Esophagus squamous epithelium (tissue), 5 donors: ENCODE measurements at regions not wholly inside any gene's neighbourhood (a gene's known extent, or its start where the extent isn't known, plus 50 kb on each side); places are given as distances from the start of the nearest gene placed in this dataset.
"Not testable (repeated sequence)": the region's sequence is repeated elsewhere in the genome, so short reads cannot be mapped to it uniquely, and the experiment has no call there.

Experiments
- DNase-seq: peaks from one replicate; lab custom pipeline; 2025; lab: John Stamatoyannopoulos, UW
- H3K27ac ChIP-seq, 4 donors: fragments of 200-600 bp; sonication (generic); one replicate each; pipeline ENCODE4 v1.5.1; 2016 to 2019; ENCODE audit warnings: mild to moderate bottlenecking in 1 of 4
- H3K27me3 ChIP-seq, 4 donors: fragments of 200-600 bp; sonication (generic); 1 replicate in 3 of 4; 2 replicates in 1 of 4; pipeline versions ENCODE4 v1.5.1 to v1.6.0; 2017 to 2021; ENCODE audit warnings: antibody characterized with exemption in 1 of 4
- H3K36me3 ChIP-seq, 3 donors: fragments of 200-600 bp; sonication (generic); one replicate each; pipeline ENCODE4 v1.5.1; 2016 to 2019
- H3K4me1 ChIP-seq, 3 donors: fragments of 200-600 bp; sonication (generic); one replicate each; pipeline ENCODE4 v1.5.1; 2017 to 2019
- H3K4me3 ChIP-seq, 4 donors: fragments of 200-600 bp; sonication (generic); 1 replicate in 3 of 4; 2 replicates in 1 of 4; pipeline ENCODE4 v1.5.1; 2016 to 2019; ENCODE audit warnings: mild to moderate bottlenecking in 2 of 4, moderate library complexity in 1 of 4
- H3K9me3 ChIP-seq, 3 donors: fragments of 200-600 bp; sonication (generic); one replicate each; pipeline ENCODE4 v1.5.1; 2016 to 2019
- POLR2A ChIP-seq, 4 donors: fragments of 450-650 bp; IDR thresholded peaks; one replicate each; pipeline ENCODE4 v1.6.1; 2017; ENCODE audit warnings: antibody characterized with exemption in 4 of 4, mild to moderate bottlenecking in 4 of 4, moderate library complexity in 3 of 4
- WGBS, 2 donors: methylation state at CpG; one replicate each; pipeline ENCODE4 v1.1.5; 2018; 5-methylcytosine and 5-hydroxymethylcytosine counted together
- intact Hi-C: fragments of 100-400 bp; cut with DNase I; formaldehyde crosslinking; loops from one replicate; pipeline ENCODE4 v1.15.0; 2022
- TF ChIP-seq, protein P1 (sequence below), 6 experiments: fragments of 450-650 bp in 4 of 6; fragments of 200-600 bp in 2 of 6; sonication (generic) in 2 of 6; IDR thresholded peaks; one replicate each; pipeline ENCODE4 v1.5.1; 2016 to 2019; ENCODE audit warnings: antibody characterized with exemption in 6 of 6, mild to moderate bottlenecking in 4 of 6, moderate library complexity in 4 of 6
- donor health status: DM: yes; HTN: yes; CAD: no.

DNA sequence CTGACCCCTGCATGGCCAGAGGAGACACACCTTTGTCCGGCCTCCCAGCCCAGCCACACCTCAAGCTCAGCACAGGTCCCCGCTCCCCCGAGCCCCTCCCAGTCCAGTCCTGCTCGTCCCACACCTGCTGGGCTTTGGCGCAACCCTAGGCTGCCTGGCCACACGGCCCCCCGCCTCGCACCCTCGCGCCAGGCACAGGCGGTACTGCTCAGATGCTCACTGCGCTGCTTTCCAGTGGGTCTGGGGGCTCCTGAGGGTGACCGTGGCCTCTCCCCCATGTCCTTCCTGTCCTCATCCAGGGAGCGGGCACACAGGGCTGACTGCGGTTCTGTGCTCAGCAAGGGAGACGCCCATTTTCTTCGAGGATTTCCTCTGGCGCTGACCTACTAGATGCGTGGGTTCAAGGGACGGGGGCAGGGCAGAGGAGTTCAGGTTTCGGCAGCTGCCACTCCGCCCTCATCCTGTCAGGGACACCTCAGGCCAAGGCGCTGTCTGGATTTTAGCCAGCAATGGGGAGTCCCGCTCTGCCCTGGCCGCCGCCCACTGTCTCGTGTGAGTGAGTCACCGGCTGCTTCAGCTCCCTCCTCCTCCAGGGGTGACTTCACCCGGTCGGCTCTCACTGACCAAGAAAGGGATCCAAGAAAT lies 118.0 kb upstream of the ZNF469 start:
- no peak for TF ChIP-seq POLR2A (IDR thresholded peaks at IDR 0.05)
- TF ChIP-seq, protein P1, sequence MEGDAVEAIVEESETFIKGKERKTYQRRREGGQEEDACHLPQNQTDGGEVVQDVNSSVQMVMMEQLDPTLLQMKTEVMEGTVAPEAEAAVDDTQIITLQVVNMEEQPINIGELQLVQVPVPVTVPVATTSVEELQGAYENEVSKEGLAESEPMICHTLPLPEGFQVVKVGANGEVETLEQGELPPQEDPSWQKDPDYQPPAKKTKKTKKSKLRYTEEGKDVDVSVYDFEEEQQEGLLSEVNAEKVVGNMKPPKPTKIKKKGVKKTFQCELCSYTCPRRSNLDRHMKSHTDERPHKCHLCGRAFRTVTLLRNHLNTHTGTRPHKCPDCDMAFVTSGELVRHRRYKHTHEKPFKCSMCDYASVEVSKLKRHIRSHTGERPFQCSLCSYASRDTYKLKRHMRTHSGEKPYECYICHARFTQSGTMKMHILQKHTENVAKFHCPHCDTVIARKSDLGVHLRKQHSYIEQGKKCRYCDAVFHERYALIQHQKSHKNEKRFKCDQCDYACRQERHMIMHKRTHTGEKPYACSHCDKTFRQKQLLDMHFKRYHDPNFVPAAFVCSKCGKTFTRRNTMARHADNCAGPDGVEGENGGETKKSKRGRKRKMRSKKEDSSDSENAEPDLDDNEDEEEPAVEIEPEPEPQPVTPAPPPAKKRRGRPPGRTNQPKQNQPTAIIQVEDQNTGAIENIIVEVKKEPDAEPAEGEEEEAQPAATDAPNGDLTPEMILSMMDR (IDR thresholded peaks at IDR 0.05), result no peak
- H3K4me1 ChIP-seq, result peaks cover 11 to 44% (median 15%) of the 10 kb centered on the region in 3 donors
- no peaks in the 10 kb centered on the region for H3K9me3 ChIP-seq
- H3K36me3 ChIP-seq, result no peaks in the 10 kb centered on the region
- peak overlapping the region; percentile 26 to 58 (median 40) for H3K27ac ChIP-seq
- intact Hi-C loops, result no loop called here
- 12 to 56% methylated on average over 5 to 12 of the region's 30 CpGs for WGBS, 2 donors
- peak; percentile 35 for DNase-seq
- H3K27me3 ChIP-seq, result peaks cover 0 to 43% (median 0%) of the 10 kb centered on the region in 4 donors
- peak overlapping the region in 1 of 4 donors; percentile 37 for H3K4me3 ChIP-seq

DNA sequence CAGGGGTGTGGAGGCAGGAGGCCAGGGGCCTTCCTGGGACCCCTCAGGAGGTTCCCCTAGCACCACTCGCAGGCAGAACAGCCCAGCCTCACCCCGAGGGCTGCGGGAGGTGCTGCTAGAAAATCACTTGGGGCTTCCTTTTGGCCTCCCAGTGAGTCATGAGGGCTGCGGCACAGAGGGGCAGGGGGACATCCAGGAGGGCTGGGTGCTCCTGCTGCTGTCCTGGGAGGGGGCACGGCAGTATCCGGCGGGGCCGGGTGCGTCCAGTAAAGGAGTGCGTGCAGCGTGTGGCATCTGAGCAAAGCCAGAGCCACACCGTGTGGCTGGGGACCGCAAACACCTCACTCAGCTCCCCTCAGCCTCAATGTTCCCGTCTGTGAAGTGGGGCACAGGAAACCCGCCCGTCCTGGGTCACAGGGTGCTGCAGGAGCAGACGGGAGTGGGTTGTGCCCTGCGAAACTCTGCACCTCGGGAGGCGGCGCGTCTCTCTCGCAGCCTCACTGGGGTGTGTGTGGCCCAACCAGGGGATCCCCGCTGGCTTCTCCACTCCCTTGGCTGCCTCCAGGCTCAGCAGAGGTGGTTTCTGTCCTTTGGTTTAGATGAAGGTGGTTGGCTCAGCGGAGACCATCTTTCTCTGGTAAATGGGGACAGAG lies 117.3 kb upstream of the ZNF469 start:
- peaks cover 0 to 42% (median 0%) of the 10 kb centered on the region in 4 donors for H3K27me3 ChIP-seq
- peak overlapping the region in 2 of 4 donors; percentile 5 to 49 for H3K27ac ChIP-seq
- 37 to 60% methylated on average over 7 to 10 of the region's 25 CpGs for WGBS, 2 donors
- H3K4me3 ChIP-seq, result peak overlapping the region in 1 of 4 donors; percentile 37
- peaks cover 11 to 44% (median 15%) of the 10 kb centered on the region in 3 donors for H3K4me1 ChIP-seq
- H3K9me3 ChIP-seq, DNase-seq, H3K36me3 ChIP-seq, intact Hi-C loops: not testable (repeated sequence)

DNA sequence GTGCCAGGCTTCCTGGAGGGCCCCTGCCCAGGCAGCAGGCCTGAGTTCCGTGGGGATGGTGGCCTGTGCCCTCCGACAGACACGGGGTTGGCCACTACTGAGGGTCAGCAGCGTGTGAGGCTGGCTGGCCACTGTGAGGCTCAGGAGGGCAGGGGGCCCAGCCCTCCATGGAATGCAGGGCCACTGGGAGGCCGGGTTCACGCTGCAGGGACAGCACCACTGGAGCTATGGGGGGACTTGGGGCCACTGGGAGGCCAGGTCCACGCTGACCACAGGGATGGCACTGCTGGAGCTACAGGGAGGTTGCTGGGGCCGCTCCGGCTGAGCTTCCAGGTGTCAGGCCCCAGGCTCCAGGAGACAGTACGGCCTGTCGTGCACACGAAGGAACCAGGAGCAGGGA lies 116.7 kb upstream of the ZNF469 start:
- Histone ChIP-seq H3K27me3 (peaks cover 0 to 41% (median 0%) of the 10 kb centered on the region in 4 donors), H3K4me1 (peaks cover 11 to 44% (median 15%) of the 10 kb centered on the region in 3 donors)
- 100% methylated on average over 1 of the region's 12 CpGs; no CpG with 5 or more reads in 1 of the 2 donors for WGBS, 2 donors
- intact Hi-C loops, H3K36me3 ChIP-seq, H3K27ac ChIP-seq, H3K9me3 ChIP-seq, H3K4me3 ChIP-seq, DNase-seq: not testable (repeated sequence)

DNA sequence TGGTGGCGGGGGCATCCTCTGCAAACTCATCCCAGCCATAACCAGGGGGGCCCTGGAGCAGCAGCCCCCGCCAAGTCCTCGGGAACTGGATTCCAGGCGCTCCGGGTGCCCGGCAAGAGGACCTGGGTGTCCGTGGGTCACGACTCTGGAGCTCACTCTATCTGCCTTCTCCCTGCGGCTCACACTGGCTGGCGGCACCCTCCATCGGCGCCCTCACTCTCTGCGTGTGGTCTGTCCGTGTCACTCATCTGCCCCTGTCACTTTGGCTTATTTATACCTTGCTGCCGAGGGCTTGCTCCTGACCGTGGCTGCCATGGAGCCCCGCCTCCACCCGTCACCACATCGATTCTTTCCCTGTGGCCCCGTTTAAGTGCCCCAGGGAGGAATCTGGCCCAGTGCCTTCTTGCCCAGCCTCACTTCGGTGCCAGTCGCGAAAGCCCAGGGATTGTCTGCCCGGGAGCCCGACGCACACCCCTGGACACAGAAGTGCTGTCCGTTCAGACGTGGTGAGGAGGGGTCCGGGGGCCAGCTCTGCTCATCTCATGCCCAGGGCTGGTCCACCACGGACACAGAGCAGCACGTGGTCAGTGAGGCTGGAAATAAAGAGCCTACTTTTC lies 115.7 kb upstream of the ZNF469 start:
- H3K4me3 ChIP-seq, H3K27ac ChIP-seq, H3K9me3 ChIP-seq, intact Hi-C loops, DNase-seq, H3K36me3 ChIP-seq: not testable (repeated sequence)
- peaks cover 11 to 35% (median 12%) of the 10 kb centered on the region in 3 donors for H3K4me1 ChIP-seq
- 73 to 75% methylated on average over 13 to 15 of the region's 31 CpGs for WGBS, 2 donors
- peaks cover 0 to 37% (median 0%) of the 10 kb centered on the region in 4 donors for H3K27me3 ChIP-seq

DNA sequence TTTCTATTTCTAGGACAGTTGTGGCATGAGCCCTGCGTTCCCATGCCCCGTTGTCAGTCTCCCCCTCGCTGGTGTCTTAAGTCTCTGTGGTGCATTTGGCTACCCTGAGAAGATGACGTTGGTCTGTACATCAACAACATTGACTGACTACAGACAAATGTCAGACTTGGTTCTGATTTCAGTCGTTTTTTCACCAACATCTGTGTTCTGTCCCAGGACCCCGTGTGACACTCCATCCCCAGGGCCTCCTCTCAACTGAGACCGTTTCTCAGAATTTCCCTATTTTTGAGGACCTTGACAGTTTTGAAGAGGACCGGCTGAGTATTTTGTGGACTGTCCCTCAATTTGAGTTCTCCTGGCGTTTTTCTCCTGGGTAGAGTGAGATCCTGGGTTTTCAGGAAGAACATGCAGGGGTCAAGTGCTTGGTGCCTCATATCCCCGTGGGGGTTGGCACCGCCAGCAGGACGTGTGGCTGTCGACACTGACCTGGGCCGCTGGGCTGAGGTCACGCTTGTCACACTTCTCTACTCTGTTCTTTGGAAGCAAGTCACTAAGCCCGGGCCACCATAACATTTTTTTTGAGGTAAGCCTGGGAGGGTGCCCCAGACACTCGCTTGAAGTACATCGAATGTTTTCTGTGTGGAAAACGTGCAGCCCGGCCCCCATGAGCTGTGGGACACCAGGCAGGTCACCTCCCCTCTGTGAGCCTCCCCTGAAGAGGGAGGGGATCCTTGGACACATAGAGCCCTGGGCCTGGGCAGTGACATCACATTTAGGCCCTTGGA lies 114.4 kb upstream of the ZNF469 start:
- DNase-seq, H3K4me3 ChIP-seq, H3K27ac ChIP-seq, H3K9me3 ChIP-seq, intact Hi-C loops, H3K36me3 ChIP-seq: not testable (repeated sequence)
- 71 to 83% methylated on average over 15 to 18 of the region's 20 CpGs for WGBS, 2 donors
- H3K4me1 ChIP-seq, result peaks cover 11 to 27% (median 11%) of the 10 kb centered on the region in 3 donors
- peaks cover 0 to 37% (median 0%) of the 10 kb centered on the region in 4 donors for H3K27me3 ChIP-seq

DNA sequence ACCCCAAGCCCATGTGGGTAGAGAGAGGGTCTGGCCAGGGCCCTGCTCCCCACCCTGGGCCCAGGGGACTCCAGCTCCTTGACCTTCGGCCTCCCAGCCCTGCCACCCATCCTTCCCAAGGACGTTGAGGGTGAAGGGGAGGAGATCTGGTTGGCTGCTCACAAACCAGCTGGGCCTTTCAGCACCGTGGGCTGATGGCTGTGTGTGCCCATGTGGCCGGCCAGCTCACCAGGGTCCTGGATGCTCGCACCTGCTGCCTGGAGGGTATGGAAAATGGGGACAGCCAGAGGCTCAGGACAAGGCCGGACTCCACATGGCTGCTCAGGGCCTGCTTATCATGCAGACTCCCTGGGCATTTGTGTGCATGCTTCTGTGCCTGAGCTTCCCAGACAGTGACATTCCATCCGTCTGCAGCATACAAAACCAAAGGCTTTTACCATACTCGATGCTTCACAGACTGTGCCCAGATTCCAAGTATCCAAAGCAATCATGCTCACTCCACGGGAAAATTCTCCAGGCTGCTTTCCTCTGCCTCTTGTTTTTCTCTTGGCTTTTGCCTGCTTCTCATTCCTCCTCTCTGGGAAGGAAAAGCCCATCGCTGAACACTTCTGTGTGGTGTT lies 112.5 kb upstream of the ZNF469 start:
- H3K4me3 ChIP-seq, H3K27ac ChIP-seq, H3K4me1 ChIP-seq, DNase-seq, H3K9me3 ChIP-seq, intact Hi-C loops, H3K36me3 ChIP-seq: not testable (repeated sequence)
- H3K27me3 ChIP-seq, result peaks cover 0 to 38% (median 0%) of the 10 kb centered on the region in 4 donors
- WGBS, 2 donors, result 63 to 74% methylated on average over 5 to 8 of the region's 10 CpGs

DNA sequence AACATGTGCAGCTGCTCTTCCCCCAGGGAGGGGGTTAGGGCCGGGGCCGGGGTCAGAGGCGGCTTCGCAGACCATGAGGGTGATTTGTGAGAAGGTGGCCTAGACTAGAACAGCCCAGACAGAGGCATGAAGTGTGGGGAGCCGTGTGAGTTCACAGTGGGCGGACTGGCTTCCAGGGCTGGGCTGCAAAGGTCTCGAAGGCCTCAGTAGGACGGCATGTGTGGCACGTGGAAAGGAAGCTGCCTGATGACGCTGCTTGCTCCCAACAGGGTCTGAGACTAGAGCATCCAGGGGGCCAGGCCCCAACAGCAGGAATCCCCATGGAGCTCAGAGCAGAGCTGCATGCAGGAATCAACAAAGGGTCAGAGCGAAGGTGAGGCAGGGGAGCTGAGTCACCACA lies 111.5 kb upstream of the ZNF469 start:
- WGBS, 2 donors, result 84% methylated on average over 10 of the region's 11 CpGs; no CpG with 5 or more reads in 1 of the 2 donors
- DNase-seq, H3K4me3 ChIP-seq, H3K36me3 ChIP-seq, intact Hi-C loops, H3K4me1 ChIP-seq, H3K27ac ChIP-seq, H3K9me3 ChIP-seq: not testable (repeated sequence)
- peaks cover 0 to 32% (median 0%) of the 10 kb centered on the region in 4 donors for H3K27me3 ChIP-seq

DNA sequence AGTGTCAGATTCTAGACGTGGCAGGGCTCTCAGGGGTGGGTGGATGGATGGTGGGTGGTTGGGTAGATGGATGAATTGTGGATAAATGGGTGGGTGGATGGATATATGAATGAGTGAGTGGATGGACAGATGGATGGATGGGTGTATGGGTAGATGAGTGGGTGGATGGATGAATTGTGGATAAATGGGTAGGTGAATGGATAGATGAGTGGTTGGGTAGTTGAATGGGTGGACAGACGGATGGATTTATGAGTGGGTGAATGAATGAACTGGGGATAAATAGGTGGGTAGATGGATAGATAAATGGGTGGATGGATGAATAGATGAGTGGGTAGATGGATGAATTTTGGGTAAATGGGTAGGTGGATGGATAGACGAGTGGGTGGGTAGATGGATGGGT lies 111.0 kb upstream of the ZNF469 start:
- H3K27ac ChIP-seq, H3K4me1 ChIP-seq, DNase-seq, H3K9me3 ChIP-seq, intact Hi-C loops, H3K4me3 ChIP-seq, H3K36me3 ChIP-seq: not testable (repeated sequence)
- peaks cover 0 to 29% (median 0%) of the 10 kb centered on the region in 4 donors for H3K27me3 ChIP-seq
- 80 to 88% methylated on average over 3 of the region's 3 CpGs for WGBS, 2 donors

DNA sequence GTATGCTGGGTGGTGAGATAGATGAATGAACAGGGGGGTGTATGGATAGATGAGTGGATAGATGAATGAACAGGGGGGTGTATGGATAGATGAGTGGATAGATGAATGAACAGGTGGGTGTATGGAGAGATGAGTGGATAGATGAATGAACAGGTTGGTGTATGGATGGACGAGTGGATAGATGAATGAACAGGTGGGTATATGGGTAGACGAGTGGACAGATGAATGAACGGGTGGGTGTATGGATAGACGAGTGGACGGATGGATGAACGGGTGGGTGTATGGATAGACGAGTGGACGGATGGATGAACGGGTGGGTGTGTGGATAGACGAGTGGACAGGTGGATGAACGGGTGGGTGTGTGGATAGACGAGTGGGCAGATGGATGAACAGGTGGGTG lies 110.3 kb upstream of the ZNF469 start:
- DNase-seq, H3K4me1 ChIP-seq, H3K27ac ChIP-seq, intact Hi-C loops, H3K4me3 ChIP-seq, H3K9me3 ChIP-seq, H3K36me3 ChIP-seq: not testable (repeated sequence)
- peaks cover 0 to 22% (median 0%) of the 10 kb centered on the region in 4 donors for H3K27me3 ChIP-seq
- 87 to 89% methylated on average over 12 of the region's 12 CpGs for WGBS, 2 donors

DNA sequence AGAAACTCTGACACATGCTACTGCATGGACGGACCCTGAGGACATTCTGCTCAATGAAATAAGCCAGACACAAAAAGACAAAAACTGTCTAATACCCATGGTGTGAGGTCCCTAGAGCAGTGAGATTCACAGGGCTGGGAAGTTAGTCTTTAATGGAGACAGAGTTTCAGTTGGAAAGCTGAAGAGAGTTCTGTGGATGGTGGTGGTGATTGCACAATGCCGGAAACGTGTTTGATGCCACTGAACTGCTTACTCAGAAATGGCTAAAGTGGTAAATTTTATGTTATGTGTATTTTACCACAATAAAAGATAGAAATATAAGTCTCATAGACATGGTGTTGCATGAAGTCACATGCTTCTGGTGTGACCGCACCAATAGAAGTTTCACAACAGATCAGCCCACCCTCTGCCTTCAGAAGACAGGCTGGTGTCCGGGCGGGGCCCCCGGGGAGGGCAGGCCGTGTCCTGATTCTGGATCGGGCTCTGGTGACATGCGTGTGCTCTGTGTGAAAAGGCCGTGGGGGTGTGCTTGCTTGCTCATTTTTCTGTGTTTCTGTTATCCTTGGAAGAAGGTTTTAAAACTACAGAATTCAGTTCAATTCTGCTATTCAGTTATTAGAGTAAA lies 108.5 kb upstream of the ZNF469 start:
- H3K36me3 ChIP-seq, H3K4me3 ChIP-seq, DNase-seq, H3K4me1 ChIP-seq, H3K9me3 ChIP-seq, intact Hi-C loops: not testable (repeated sequence)
- Histone ChIP-seq H3K27ac (peak overlapping the region in 1 of 4 donors; percentile 11), H3K27me3 (peaks cover 0 to 20% (median 0%) of the 10 kb centered on the region in 4 donors)
- WGBS, 2 donors, result 59 to 72% methylated on average over 9 to 11 of the region's 11 CpGs
